SK-N-SH treated with all-trans-retinoic acid at 6 μM for 48 hours (cell line): ENCODE measurements at regions not wholly inside any gene's neighbourhood (a gene's known extent, or its start where the extent isn't known, plus 50 kb on each side); places are given as distances from the start of the nearest gene placed in this dataset.

Experiments used
- ATAC-seq: fragments of 200-7000 bp; cut with Tn5 transposase; 3 replicates; pipeline ENCODE4 v1.9.1; 2020; ENCODE audit warnings: mild to moderate bottlenecking, moderate library complexity
- ARNTL ChIP-seq: fragments of 450-650 bp; formaldehyde crosslinking; IDR thresholded peaks from 2 replicates; pipeline ENCODE4 v1.5.0; 2020; ENCODE audit warnings: low read depth, mild to moderate bottlenecking, moderate library complexity, borderline replicate concordance
- BACH2 ChIP-seq: fragments of 250-450 bp; sonication (Bioruptor Pico); IDR thresholded peaks from 2 replicates; pipeline ENCODE4 v1.9.0; 2021; ENCODE audit warnings: mild to moderate bottlenecking, borderline replicate concordance
- CREB5 ChIP-seq: fragments of 250-450 bp; sonication (Bioruptor Pico); IDR thresholded peaks from 2 replicates; pipeline ENCODE4 v1.5.1; 2020; ENCODE audit warnings: low read depth, mild to moderate bottlenecking, moderate library complexity
- ESRRG ChIP-seq: fragments of 250-450 bp; sonication (Bioruptor Pico); IDR thresholded peaks from 2 replicates; pipeline ENCODE4 v1.6.1; 2021; ENCODE audit warnings: mild to moderate bottlenecking
- GLIS3 ChIP-seq: fragments of 250-450 bp; sonication (Bioruptor Pico); IDR thresholded peaks from 2 replicates; pipeline ENCODE4 v1.5.0; 2020; ENCODE audit warnings: mild to moderate bottlenecking, moderate library complexity
- ISL1 ChIP-seq: fragments of 250-450 bp; sonication (Bioruptor Pico); IDR thresholded peaks from 2 replicates; pipeline ENCODE4 v2.1.2; 2022; ENCODE audit warnings: mild to moderate bottlenecking, moderate library complexity
- PATZ1 ChIP-seq: fragments of 250-450 bp; sonication (Bioruptor Pico); IDR thresholded peaks from 2 replicates; pipeline ENCODE4 v1.8.0; 2020; ENCODE audit warnings: mild to moderate bottlenecking, moderate library complexity, borderline replicate concordance
- POU6F1 ChIP-seq: fragments of 250-450 bp; sonication (Bioruptor Pico); IDR thresholded peaks from 2 replicates; pipeline ENCODE4 v1.8.0; 2021; ENCODE audit warnings: low read depth, mild to moderate bottlenecking, moderate library complexity, borderline replicate concordance
- PPARA ChIP-seq: fragments of 250-450 bp; sonication (Bioruptor Pico); IDR thresholded peaks from 2 replicates; pipeline ENCODE4 v1.5.0; 2020; ENCODE audit warnings: mild to moderate bottlenecking, borderline replicate concordance
- RARB ChIP-seq: fragments of 250-450 bp; sonication (Bioruptor Pico); IDR thresholded peaks from 2 replicates; pipeline ENCODE4 v1.8.0; 2021; ENCODE audit warnings: mild to moderate bottlenecking, moderate library complexity
- SNAI2 ChIP-seq: fragments of 250-450 bp; sonication (Bioruptor Pico); IDR thresholded peaks from 2 replicates; pipeline ENCODE4 v1.5.0; 2020; ENCODE audit warnings: mild to moderate bottlenecking, moderate library complexity
- TCF4 ChIP-seq: fragments of 250-450 bp; sonication (Bioruptor Pico); IDR thresholded peaks from 2 replicates; pipeline ENCODE4 v1.8.0; 2021; ENCODE audit warnings: mild to moderate bottlenecking, moderate library complexity, borderline replicate concordance
- TSHZ2 ChIP-seq: fragments of 250-450 bp; sonication (Bioruptor Pico); IDR thresholded peaks from 2 replicates; pipeline ENCODE4 v1.5.0; 2020; ENCODE audit warnings: mild to moderate bottlenecking, moderate library complexity
- ZC3H10 ChIP-seq: fragments of 250-450 bp; sonication (Bioruptor Pico); IDR thresholded peaks from 2 replicates; pipeline ENCODE4 v1.5.1; 2021; ENCODE audit warnings: mild to moderate bottlenecking, moderate library complexity
- ZFP30 ChIP-seq: fragments of 450-650 bp; formaldehyde crosslinking; IDR thresholded peaks from 2 replicates; pipeline ENCODE4 v1.5.0; 2022; ENCODE audit warnings: mild to moderate bottlenecking, moderate library complexity
- ZNF565 ChIP-seq: fragments of 450-650 bp; formaldehyde crosslinking; conservative IDR thresholded peaks from 2 replicates; pipeline ENCODE4 v1.5.0; 2020; ENCODE audit warnings: low read depth, mild to moderate bottlenecking, moderate library complexity
- ZNF8 ChIP-seq: fragments of 450-650 bp; formaldehyde crosslinking; IDR thresholded peaks from 2 replicates; pipeline ENCODE4 v1.5.0; 2020; ENCODE audit warnings: mild to moderate bottlenecking, moderate library complexity

- no peak for TF ChIP-seq TSHZ2 (CRISPR knock-in tag)
Measured at GRCh38 chr1:209045331-209046057, 538.0 kb upstream of the CAMK1G start (continued).

GRCh38 chr1:209046058-209046417, 537.5 kb upstream of the CAMK1G start:
- ATAC-seq: no peak
- TF ChIP-seq ZNF8 (CRISPR knock-in tag): no peak
- TF ChIP-seq ESRRG (CRISPR knock-in tag): no peak
- no peak for TF ChIP-seq PATZ1 (CRISPR knock-in tag)
- TF ChIP-seq ZC3H10 (CRISPR knock-in tag): no peak
- no peak for TF ChIP-seq RARB
- TF ChIP-seq SNAI2 (CRISPR knock-in tag): no peak
- TF ChIP-seq CREB5 (CRISPR knock-in tag): no peak
- TF ChIP-seq BACH2 (CRISPR knock-in tag): no peak
- no peak for TF ChIP-seq ARNTL
- TF ChIP-seq, all 23 proteins: peak for 0

GRCh38 chr1:209046935-209047334, 536.6 kb upstream of the CAMK1G start:
- TF ChIP-seq PATZ1 (CRISPR knock-in tag): no peak
- no peak for TF ChIP-seq ZFP30 (CRISPR knock-in tag)
- no peak for TF ChIP-seq BACH2 (CRISPR knock-in tag)
- no peak for TF ChIP-seq TCF4 (CRISPR knock-in tag)
- no peak for TF ChIP-seq GLIS3 (CRISPR knock-in tag)
- TF ChIP-seq SNAI2 (CRISPR knock-in tag): no peak
- TF ChIP-seq RARB: no peak
- TF ChIP-seq ZNF8 (CRISPR knock-in tag): no peak
- TF ChIP-seq ZNF565 (CRISPR knock-in tag): no peak
- ATAC-seq: no peak

GRCh38 chr1:209048941-209049669, 534.4 kb upstream of the CAMK1G start:
- peak; percentile 81 for ATAC-seq
- TF ChIP-seq ZNF565 (CRISPR knock-in tag) (no peak), ZC3H10 (CRISPR knock-in tag) (no peak), PATZ1 (CRISPR knock-in tag) (no peak), SNAI2 (CRISPR knock-in tag) (no peak), PPARA (CRISPR knock-in tag) (no peak), ISL1 (CRISPR knock-in tag) (no peak), POU6F1 (CRISPR knock-in tag) (no peak), ZNF8 (CRISPR knock-in tag) (no peak)
